RPMI7951 (cell line): ENCODE measurements at regions not wholly inside any gene's neighbourhood (a gene's known extent, or its start where the extent isn't known, plus 50 kb on each side); places are given as distances from the start of the nearest gene placed in this dataset.

Experiments used
- DNase-seq: peaks from one replicate; pipeline ENCODE4 v3.0.0-alpha.2; 2012; ENCODE audit warnings: low read depth

DNA sequence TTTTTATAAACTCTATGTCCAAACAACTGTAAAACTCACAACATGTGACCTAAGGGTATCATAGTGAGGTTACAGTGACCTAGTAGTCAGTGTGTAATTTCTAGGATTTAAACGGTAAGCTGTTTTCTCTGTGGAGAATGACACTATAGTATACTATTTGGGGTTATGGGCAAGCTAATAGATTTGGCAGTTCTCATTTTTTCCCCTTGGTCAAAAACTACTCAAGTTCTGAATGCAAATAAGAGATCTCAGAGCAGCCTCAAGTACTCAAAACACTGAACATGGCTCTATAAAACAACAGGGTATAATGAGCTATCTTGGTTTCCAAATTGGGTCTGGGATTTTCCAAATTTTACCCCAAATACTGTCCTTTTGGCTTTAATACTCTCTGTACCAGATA is 88.5 kb upstream of the HMCN1 start:
- no peak for DNase-seq

DNA sequence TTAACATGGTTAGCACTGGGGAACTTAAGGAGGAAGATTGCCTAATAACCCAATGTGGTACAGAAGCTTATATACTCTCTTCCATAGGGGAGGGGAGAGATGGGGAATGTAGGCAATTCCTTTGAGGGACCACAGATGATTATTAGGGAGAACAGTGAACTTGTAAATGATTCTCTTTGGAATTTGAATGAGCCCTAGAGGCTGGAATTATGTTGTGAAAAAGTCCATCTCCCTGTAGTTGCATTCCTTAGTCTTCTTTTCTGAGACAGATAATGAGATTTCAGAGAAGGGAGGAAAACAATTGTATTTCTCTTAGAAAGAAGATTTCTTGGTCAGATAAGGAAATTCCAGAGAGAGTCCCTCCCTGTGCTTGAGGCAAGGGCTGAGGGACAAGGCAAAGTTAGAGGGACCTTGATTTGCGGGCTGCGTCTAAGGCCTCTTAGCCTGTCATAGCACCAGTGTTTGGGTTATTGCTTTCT is 89.0 kb upstream of the HMCN1 start:
- peak; percentile 75 for DNase-seq

DNA sequence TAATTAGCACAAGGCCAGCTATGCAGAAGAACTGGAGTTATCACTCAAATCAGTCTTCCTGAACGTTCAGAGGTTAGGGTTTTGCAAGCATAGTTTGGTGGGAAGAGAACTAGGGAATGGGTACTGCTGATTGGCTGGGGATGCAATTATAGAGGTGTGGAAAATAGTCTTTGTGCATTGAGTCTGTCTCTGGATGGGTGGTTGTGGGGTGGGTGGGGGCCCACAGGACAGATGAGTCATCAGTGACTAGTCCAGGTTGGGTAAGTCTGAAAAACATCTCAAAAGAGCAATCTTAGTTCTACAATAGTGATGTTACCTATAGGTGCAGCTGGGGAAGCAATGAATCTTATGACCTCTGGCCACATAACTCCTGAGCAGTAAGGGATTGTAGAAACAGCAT is 89.7 kb upstream of the HMCN1 start:
- peak; percentile 56 for DNase-seq

DNA sequence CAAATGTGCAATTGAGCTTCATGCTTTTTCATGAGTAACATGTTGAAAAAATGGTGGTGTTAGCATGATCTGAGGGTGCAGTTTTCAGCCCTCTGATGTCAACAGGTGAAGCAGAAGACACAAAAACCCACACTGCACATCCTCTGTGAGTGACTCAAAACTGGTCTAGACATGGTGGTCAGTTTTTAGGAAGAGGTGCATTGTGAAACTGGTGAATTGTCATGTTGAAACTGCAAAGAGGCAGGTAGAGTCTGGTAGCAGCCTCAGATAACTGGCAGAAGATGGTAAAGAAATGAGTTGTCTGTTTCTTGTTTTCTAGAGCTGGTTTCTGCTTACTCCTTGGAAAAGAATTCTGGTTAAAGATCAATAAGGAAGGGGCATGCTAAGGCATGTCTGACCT is 97.3 kb upstream of the HMCN1 start:
- DNase-seq: no peak

GRCh38 chr1:185634704-185635103 is 99.5 kb upstream of the HMCN1 start:
- DNase-seq: no peak

DNA sequence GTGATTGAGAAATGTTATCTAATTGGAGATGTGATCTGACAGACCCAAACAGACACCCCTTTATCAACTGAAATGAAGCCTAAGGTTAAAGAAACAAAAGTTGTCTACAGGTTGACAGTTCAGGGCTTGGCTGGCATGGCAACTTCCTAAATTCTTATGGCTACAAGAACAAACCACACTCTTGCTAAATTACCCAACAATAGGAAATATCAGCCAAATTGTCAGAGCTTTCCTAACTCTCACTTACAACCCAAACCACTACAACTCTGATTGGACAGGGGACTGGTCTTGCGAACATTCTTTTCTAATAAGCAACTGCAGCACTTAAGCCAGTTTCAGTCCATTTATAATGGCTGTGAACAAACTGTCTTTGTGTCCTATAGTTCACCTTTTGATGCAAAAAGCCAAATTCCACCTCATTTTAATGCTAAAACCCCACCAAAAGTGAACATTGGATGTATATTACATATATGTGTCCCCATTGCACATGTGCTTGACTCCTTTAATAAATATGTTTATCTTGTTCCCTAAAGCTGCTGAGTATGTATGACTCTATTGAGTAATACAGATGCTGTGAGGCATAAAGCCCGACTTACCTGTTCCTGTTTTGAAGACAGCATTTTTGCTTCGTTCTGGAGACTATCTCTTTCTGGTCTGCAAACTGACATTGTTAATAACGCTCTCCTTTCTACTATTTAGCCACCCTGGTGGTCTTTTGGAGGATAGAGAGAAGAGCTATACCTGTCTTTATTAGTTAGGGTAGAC is 101.3 kb upstream of the HMCN1 start:
- peak; percentile 42 for DNase-seq

GRCh38 chr1:185631843-185632242 is 102.3 kb upstream of the HMCN1 start:
- no peak for DNase-seq

- no peak for DNase-seq
Measured at GRCh38 chr1:185627761-185628501, 106.3 kb upstream of the HMCN1 start.

DNA sequence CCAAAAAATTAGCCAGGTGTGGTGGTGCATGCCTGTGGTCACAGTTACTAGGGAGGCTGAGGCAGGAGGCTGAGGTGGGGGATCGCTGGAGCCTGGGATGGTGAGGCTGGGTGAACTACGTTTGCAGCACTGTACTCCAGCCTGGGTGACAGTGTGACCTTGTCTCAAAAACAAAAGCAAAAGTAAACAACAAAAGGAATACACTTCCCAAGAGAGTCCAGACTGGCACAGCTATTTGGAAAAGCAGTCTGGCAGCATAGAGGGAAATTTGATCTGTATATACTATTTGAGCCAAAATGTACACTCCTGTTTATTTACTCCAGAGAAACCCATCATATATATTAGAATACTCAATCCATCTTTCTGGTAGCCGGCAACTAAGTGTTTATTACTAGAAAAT is 107.0 kb upstream of the HMCN1 start:
- DNase-seq: no peak

DNA sequence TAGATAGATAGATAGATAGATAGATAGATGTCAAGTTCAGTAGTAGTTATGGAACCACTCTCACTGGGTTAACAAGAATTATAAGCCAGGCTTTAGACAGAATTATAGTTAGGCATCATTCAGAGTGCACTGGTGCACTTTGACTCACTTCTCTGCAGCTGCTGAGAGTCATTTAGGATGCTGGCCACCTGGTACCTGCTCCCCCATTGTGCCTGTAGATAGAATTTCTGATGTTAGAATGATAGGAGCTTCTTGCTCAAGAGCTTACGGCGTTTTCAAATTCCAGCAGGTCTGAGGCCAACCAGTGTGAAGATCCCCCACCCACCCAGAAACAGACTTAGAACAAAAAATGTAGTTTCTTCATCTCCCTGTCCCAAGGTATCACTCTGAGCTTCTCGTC is 107.8 kb upstream of the HMCN1 start:
- DNase-seq: no peak

DNA sequence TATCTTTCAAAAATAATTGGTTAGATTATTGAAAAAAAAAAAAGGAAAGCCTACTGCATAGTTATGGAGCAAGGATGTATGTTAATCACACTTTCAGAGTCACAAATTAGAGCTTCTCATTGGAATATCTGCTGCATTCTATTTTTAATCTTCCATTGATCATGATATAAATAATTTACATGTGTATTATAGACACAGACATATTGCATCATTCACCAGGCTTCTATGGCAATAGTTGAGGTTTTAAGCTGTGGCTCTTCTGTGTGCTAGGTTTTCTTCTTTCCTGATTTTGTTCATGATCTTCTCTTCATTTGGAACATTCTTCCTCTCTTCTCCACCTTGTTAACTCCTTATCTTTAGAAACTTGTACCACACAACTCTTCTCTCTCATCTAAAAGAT is 123.2 kb upstream of the HMCN1 start:
- no peak for DNase-seq

DNA sequence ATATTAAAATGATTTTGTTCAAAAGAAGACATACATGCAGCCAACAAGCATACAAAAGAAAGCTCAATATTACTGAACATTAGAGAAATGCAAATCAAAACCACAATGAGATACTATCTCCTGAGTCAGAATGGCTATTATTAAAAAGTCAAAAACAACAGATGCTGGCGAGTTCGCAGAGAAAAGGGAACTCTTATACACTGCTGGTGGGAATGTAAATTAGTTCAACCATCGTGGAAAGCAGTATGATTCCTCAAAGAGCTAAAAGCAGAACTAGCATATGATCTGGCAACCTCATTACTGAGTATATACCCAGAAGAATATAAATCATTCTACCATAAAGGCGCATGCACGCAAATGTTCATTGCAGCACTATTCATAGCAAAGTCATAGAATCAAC is 126.0 kb upstream of the HMCN1 start:
- DNase-seq: peak; percentile 33

DNA sequence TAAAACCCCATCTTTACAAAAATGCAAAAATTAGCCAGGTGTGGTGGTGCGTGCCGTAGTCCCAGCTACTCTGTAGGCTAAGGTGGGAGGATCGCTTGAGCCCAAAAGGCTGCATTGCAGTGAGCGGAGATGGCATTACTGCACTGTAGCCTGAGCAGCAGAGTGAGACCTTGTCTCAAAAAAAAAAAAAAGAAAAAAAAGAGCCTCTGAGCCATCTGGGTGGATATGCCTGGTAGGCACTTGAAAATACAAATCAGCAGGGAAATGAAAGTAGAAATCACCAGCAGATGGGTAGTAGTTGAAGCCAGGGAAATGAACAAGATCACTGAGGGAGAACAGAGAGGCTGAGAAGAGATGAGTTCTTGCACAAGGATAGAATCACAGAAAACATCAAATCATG is 131.0 kb upstream of the HMCN1 start:
- no peak for DNase-seq

- DNase-seq: no peak
Measured at GRCh38 chr1:185601189-185601588, 133.0 kb upstream of the HMCN1 start.

DNA sequence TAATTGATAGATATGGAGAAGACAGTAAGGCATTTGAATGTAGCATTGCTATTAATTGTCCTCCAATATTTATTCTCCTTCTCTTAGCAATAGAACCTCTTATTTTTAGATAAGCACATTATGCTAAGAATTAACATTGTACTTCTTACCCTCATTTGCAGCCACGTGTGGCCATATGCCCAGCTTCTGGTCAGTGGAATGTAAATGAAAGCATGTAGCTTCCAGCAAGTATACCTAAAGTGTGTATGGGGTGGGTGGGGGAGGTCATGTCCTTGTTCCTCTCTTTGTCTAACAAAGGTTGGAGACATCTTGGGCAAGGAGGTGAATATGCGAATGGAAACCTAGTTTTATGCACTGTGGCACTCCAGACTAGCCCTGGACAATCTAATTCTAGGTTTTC is 133.6 kb upstream of the HMCN1 start:
- DNase-seq: no peak

GRCh38 chr1:185598332-185598731 is 135.9 kb upstream of the HMCN1 start:
- DNase-seq: no peak

GRCh38 chr1:185595835-185596667 is 138.1 kb upstream of the HMCN1 start:
- DNase-seq: peak; percentile 54

GRCh38 chr1:185594786-185595410 is 139.3 kb upstream of the HMCN1 start:
- no peak for DNase-seq

DNA sequence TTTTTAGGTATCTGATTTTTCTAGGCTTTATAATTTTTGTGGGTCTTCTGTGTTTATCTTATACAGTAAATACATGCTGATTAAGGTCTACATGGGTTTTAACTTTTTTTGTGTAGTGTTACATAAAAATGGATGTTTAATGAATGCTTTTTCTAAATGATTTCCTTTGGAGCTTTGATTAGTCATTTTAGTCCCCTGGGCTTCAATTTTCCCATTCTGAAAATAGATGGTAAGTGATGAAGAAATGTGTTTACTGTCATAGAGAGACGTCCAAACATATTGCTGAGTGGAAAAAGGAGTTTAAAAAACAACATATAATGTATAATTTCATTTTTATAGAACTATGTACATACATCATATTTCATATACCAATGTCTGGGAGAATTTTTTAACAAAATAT is 140.9 kb upstream of the HMCN1 start:
- DNase-seq: no peak

GRCh38 chr1:185585770-185586169 is 148.4 kb upstream of the HMCN1 start:
- peak; percentile 42 for DNase-seq

DNA sequence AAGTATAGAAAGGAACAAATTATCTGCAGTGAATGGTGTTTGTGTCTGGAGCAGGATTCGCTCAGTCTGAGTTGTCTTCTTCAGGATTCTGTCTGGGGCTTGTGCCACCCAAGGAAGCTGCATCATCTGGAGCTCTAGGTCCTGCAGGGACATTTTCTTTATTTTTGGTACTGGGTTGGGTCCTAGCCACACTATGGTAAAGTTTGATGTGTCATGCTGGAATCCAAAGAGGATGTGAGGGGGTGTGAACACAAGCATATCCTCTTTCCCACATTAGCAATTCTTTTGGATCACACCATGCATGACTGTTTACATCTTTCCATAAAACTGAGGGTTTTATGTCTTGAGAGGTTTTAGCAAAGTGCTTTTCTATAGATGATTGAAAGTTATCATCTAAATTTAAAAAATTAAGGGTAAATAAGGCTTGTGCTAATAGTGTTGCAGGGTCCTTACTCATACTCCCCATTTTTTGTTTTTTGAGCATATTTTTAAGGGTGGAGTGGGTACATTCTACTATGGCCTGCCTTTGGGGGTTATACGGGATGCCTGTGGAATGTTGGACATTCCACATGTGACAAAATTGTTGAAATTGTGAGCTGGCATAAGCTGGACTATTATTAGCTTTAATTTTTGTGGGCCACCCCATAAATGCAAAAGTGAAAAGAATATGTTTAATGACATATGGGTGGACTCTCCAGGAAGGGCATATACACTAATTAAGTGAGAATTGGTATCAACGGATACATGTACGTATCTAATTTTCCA is 152.0 kb upstream of the HMCN1 start:
- peak; percentile 37 for DNase-seq
